ENCODE measurements at regions not wholly inside any gene's neighbourhood (a gene's known extent, or its start where the extent isn't known, plus 50 kb on each side); places are given as distances from the start of the nearest gene placed in this dataset.

- Mint-ChIP-seq H3K27ac (no peak overlapping the region), H3K27me3 (peaks cover 3% of the 10 kb centered on the region)
These were observed 580.5 kb upstream of the NXPH2 start for GRCh38 chr2:139360654-139361053.

GRCh38 chr2:139359818-139360217, 579.6 kb upstream of the NXPH2 start:
- Mint-ChIP-seq H3K4me1 (ENCODE audit: unreplicated experiment) (no peaks in the 10 kb centered on the region), H3K9me3 (no peaks in the 10 kb centered on the region), H3K27me3 (peaks cover 3% of the 10 kb centered on the region), H3K27ac (no peak overlapping the region), H3K4me3 (no peak overlapping the region), H3K36me3 (no peaks in the 10 kb centered on the region)
- no peak for DNase-seq (ENCODE audit: extremely low spot score, unreplicated experiment)
- TF ChIP-seq CTCF (conservative IDR thresholded peaks at IDR 0.05) = no peak

More at GRCh38 chr2:139360654-139361053, 580.5 kb upstream of the NXPH2 start:
- H3K4me3 Mint-ChIP-seq = no peak overlapping the region
- TF ChIP-seq CTCF (conservative IDR thresholded peaks at IDR 0.05) = no peak
- H3K4me1 Mint-ChIP-seq (ENCODE audit: unreplicated experiment) = no peaks in the 10 kb centered on the region
- no peak for DNase-seq (ENCODE audit: extremely low spot score, unreplicated experiment)
- no peaks in the 10 kb centered on the region for H3K36me3 Mint-ChIP-seq
- H3K9me3 Mint-ChIP-seq = no peaks in the 10 kb centered on the region

GRCh38 chr2:139357972-139358371, 577.8 kb upstream of the NXPH2 start:
- Mint-ChIP-seq H3K4me3 (no peak overlapping the region), H3K27ac (no peak overlapping the region), H3K4me1 (ENCODE audit: unreplicated experiment) (no peaks in the 10 kb centered on the region), H3K36me3 (no peaks in the 10 kb centered on the region), H3K9me3 (peaks cover 3% of the 10 kb centered on the region), H3K27me3 (no peaks in the 10 kb centered on the region)
- DNase-seq (ENCODE audit: extremely low spot score, unreplicated experiment) = no peak
- no peak for TF ChIP-seq CTCF (conservative IDR thresholded peaks at IDR 0.05)

GRCh38 chr2:139354518-139354917, 574.3 kb upstream of the NXPH2 start:
- H3K36me3 Mint-ChIP-seq = no peaks in the 10 kb centered on the region
- H3K4me1 Mint-ChIP-seq (ENCODE audit: unreplicated experiment) = no peaks in the 10 kb centered on the region
- no peak overlapping the region for H3K4me3 Mint-ChIP-seq
- H3K27ac Mint-ChIP-seq = no peak overlapping the region
- DNase-seq (ENCODE audit: extremely low spot score, unreplicated experiment) = no peak
- no peak for TF ChIP-seq CTCF (conservative IDR thresholded peaks at IDR 0.05)
- no peaks in the 10 kb centered on the region for H3K27me3 Mint-ChIP-seq
- peaks cover 7% of the 10 kb centered on the region for H3K9me3 Mint-ChIP-seq

GRCh38 chr2:139353874-139354273, 573.7 kb upstream of the NXPH2 start:
- Mint-ChIP-seq H3K4me1 (ENCODE audit: unreplicated experiment) (no peaks in the 10 kb centered on the region), H3K9me3 (peaks cover 7% of the 10 kb centered on the region), H3K27ac (no peak overlapping the region), H3K36me3 (no peaks in the 10 kb centered on the region), H3K4me3 (no peak overlapping the region), H3K27me3 (no peaks in the 10 kb centered on the region)
- no peak for TF ChIP-seq CTCF (conservative IDR thresholded peaks at IDR 0.05)
- DNase-seq (ENCODE audit: extremely low spot score, unreplicated experiment) = no peak

GRCh38 chr2:139317259-139317658, 537.1 kb upstream of the NXPH2 start:
- no peak overlapping the region for H3K27ac Mint-ChIP-seq

More at GRCh38 chr2:139317259-139317658, 537.1 kb upstream of the NXPH2 start:
- DNase-seq (ENCODE audit: extremely low spot score, unreplicated experiment) = no peak
- no peaks in the 10 kb centered on the region for H3K9me3 Mint-ChIP-seq
- TF ChIP-seq CTCF (conservative IDR thresholded peaks at IDR 0.05) = no peak
- H3K4me1 Mint-ChIP-seq (ENCODE audit: unreplicated experiment) = no peaks in the 10 kb centered on the region
- no peak overlapping the region for H3K4me3 Mint-ChIP-seq
- H3K27me3 Mint-ChIP-seq = peaks cover 3% of the 10 kb centered on the region
- no peaks in the 10 kb centered on the region for H3K36me3 Mint-ChIP-seq

All from type B pancreatic cell (in vitro differentiated cells).